ENCODE measurements at regions not wholly inside any gene's neighbourhood (a gene's known extent, or its start where the extent isn't known, plus 50 kb on each side); places are given as distances from the start of the nearest gene placed in this dataset.

DNA sequence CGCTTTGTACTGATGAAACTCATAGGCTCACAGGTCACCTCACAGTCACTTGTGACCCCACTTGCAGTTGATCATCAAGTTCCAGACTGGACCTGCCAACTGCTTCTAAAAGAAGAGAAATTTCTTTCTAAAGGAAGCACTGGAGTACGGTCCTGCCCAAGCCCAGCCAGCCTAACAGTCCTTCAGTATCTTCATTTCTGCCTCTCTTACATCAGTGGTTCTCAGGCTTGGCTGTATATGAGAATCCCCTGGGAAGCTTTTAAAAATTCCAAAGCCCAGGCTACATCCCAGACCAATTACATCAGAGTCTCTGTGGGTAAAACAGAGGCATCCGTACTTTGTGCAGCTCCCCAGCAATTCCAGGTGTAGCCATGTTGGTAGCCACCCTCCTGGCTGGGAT is 282.1 kb downstream of the NFIB start:
- TF ChIP-seq, protein P1, sequence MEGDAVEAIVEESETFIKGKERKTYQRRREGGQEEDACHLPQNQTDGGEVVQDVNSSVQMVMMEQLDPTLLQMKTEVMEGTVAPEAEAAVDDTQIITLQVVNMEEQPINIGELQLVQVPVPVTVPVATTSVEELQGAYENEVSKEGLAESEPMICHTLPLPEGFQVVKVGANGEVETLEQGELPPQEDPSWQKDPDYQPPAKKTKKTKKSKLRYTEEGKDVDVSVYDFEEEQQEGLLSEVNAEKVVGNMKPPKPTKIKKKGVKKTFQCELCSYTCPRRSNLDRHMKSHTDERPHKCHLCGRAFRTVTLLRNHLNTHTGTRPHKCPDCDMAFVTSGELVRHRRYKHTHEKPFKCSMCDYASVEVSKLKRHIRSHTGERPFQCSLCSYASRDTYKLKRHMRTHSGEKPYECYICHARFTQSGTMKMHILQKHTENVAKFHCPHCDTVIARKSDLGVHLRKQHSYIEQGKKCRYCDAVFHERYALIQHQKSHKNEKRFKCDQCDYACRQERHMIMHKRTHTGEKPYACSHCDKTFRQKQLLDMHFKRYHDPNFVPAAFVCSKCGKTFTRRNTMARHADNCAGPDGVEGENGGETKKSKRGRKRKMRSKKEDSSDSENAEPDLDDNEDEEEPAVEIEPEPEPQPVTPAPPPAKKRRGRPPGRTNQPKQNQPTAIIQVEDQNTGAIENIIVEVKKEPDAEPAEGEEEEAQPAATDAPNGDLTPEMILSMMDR (IDR thresholded peaks at IDR 0.05): no peak
- no peak overlapping the region for H3K4me3 Mint-ChIP-seq
- H3K4me1 Mint-ChIP-seq: no peaks in the 10 kb centered on the region
- Histone ChIP-seq H3K27me3 (ENCODE audit: control insufficient read depth, insufficient read depth, low read length) (no peaks in the 10 kb centered on the region), H3K36me3 (ENCODE audit: control insufficient read depth, insufficient read depth, low read length) (no peaks in the 10 kb centered on the region), H3K4me1 (ENCODE audit: control insufficient read depth, insufficient read depth, low read length) (no peaks in the 10 kb centered on the region), H3K27ac (ENCODE audit: low read length) (no peak overlapping the region), H3K4me3 (ENCODE audit: low read length) (no peak overlapping the region), H3K9me3 (ENCODE audit: control insufficient read depth, insufficient read depth, low read length) (no peaks in the 10 kb centered on the region)
- H3K36me3 Mint-ChIP-seq: no peaks in the 10 kb centered on the region
- intact Hi-C loops (cut with micrococcal nuclease): no loop called here
- no peak for DNase-seq
- WGBS (ENCODE audit: insufficient coverage): 89% methylated on average over 3 of the region's 3 CpGs
- no peak for ATAC-seq
- no peak overlapping the region for H3K27ac Mint-ChIP-seq
- H3K9me3 Mint-ChIP-seq: peaks cover 4 to 7% of the 10 kb centered on the region in 2 donors
- H3K27me3 Mint-ChIP-seq (ENCODE audit: low read depth in 2 of 2): no peaks in the 10 kb centered on the region

DNA sequence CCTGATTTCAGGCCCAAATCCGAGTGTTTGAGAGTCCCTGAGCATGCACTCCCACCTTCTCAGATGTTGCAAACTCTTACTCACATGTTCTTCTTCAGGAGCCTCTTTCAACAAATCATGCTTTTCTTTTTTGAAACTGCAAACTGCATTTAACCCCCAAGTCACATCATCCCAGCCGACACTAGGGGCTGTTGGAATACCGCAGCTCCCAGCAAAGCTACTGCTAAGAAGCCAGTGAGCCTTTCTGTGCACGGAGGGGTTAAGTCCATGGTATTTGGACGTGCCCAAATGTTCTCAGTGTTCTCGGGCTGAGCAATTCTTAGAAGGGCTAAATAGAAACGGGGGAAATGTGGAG is 282.9 kb downstream of the NFIB start:
- H3K9me3 ChIP-seq (ENCODE audit: control insufficient read depth, insufficient read depth, low read length): no peaks in the 10 kb centered on the region
- intact Hi-C loops (cut with micrococcal nuclease): no loop called here
- Mint-ChIP-seq H3K36me3 (no peaks in the 10 kb centered on the region), H3K4me3 (no peak overlapping the region), H3K27me3 (ENCODE audit: low read depth in 2 of 2) (no peaks in the 10 kb centered on the region), H3K27ac (no peak overlapping the region), H3K4me1 (no peaks in the 10 kb centered on the region), H3K9me3 (peaks cover 6 to 7% of the 10 kb centered on the region in 2 donors)
- no peaks in the 10 kb centered on the region for H3K36me3 ChIP-seq (ENCODE audit: control insufficient read depth, insufficient read depth, low read length)
- H3K4me1 ChIP-seq (ENCODE audit: control insufficient read depth, insufficient read depth, low read length): no peaks in the 10 kb centered on the region
- H3K4me3 ChIP-seq (ENCODE audit: low read length): no peak overlapping the region
- 83% methylated on average over 7 of the region's 7 CpGs for WGBS (ENCODE audit: insufficient coverage)
- no peak overlapping the region for H3K27ac ChIP-seq (ENCODE audit: low read length)
- DNase-seq (no peak), ATAC-seq (no peak)
- no peaks in the 10 kb centered on the region for H3K27me3 ChIP-seq (ENCODE audit: control insufficient read depth, insufficient read depth, low read length)
- TF ChIP-seq, protein P1 (IDR thresholded peaks at IDR 0.05): no peak

DNA sequence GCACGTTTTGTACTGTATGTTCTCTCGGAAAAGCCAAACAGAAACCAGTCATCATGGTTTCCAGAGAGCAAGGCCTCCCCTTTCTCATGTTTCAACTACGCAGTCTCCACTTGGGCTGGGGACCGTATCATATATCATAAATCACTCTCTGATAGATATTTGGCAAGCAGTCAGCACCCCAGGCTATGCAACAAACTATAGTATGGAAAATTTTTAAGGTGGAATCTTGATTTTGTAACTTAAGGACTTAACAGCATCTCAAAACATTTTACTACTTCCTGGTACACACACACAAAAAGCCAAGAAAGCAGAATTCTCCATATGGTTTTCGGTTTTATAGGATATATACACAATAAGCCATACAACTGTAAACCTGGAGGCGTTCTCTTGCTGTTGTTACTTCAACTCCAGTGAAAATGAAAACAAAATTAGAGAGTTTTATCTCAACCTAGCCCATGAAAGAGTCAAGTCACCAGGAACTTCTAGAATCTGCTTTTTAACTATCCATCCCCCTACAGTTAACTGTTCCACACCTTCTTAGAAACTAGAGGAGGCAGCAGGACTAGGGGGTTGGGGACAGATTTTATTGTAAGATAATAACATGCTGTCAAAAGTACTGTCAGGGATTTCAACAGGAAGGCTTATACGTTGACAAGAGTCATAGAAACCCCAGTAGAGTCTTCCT is 283.4 kb downstream of the NFIB start:
- H3K9me3 ChIP-seq (ENCODE audit: control insufficient read depth, insufficient read depth, low read length): no peaks in the 10 kb centered on the region
- no peaks in the 10 kb centered on the region for H3K4me1 Mint-ChIP-seq
- no peak overlapping the region for H3K27ac ChIP-seq (ENCODE audit: low read length)
- no peaks in the 10 kb centered on the region for H3K27me3 Mint-ChIP-seq (ENCODE audit: low read depth in 2 of 2)
- no peak for ATAC-seq
- no peaks in the 10 kb centered on the region for H3K36me3 Mint-ChIP-seq
- no peaks in the 10 kb centered on the region for H3K4me1 ChIP-seq (ENCODE audit: control insufficient read depth, insufficient read depth, low read length)
- no peak for DNase-seq
- intact Hi-C loops (cut with micrococcal nuclease): no loop called here
- no peak overlapping the region for H3K27ac Mint-ChIP-seq
- TF ChIP-seq, protein P1 (IDR thresholded peaks at IDR 0.05): no peak
- 74% methylated on average over 7 of the region's 7 CpGs for WGBS (ENCODE audit: insufficient coverage)
- no peaks in the 10 kb centered on the region for H3K36me3 ChIP-seq (ENCODE audit: control insufficient read depth, insufficient read depth, low read length)
- H3K4me3 Mint-ChIP-seq: no peak overlapping the region
- no peaks in the 10 kb centered on the region for H3K27me3 ChIP-seq (ENCODE audit: control insufficient read depth, insufficient read depth, low read length)
- peaks cover 8% of the 10 kb centered on the region in 2 donors for H3K9me3 Mint-ChIP-seq
- H3K4me3 ChIP-seq (ENCODE audit: low read length): no peak overlapping the region

DNA sequence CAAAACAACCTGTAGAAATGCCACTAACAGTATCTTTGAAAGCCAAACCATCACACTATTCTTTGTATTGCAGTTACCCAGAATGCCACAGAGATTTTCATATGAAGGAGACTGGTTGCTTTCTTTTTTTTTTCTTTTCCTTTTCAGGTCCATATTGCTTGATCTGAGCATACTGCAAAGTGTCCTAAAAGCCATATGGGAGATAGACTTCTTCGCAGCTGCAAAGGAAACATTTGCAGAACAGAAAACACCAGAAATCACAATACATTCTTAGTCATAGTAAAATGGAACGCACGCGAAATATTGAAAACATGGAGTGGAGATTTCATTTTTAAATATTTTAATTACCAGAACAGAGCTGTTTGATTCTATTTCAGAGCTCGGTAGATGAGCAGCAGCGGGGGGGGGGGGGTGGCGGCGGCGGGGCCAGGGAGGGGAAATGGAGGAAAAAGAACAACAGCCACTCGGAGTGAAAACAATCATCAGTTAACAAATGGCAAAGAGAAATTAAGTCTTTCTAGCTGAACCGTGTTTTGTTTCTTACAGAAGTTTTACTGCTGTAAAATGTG is 284.1 kb downstream of the NFIB start:
- no peak overlapping the region for H3K27ac ChIP-seq (ENCODE audit: low read length)
- Mint-ChIP-seq H3K4me1 (no peaks in the 10 kb centered on the region), H3K36me3 (no peaks in the 10 kb centered on the region), H3K27me3 (ENCODE audit: low read depth in 2 of 2) (no peaks in the 10 kb centered on the region), H3K4me3 (no peak overlapping the region), H3K27ac (no peak overlapping the region), H3K9me3 (peaks cover 5 to 7% of the 10 kb centered on the region in 2 donors)
- H3K4me1 ChIP-seq (ENCODE audit: control insufficient read depth, insufficient read depth, low read length): no peaks in the 10 kb centered on the region
- no peaks in the 10 kb centered on the region for H3K27me3 ChIP-seq (ENCODE audit: control insufficient read depth, insufficient read depth, low read length)
- H3K9me3 ChIP-seq (ENCODE audit: control insufficient read depth, insufficient read depth, low read length): no peaks in the 10 kb centered on the region
- TF ChIP-seq, protein P1 (IDR thresholded peaks at IDR 0.05): no peak
- H3K36me3 ChIP-seq (ENCODE audit: control insufficient read depth, insufficient read depth, low read length): no peaks in the 10 kb centered on the region
- DNase-seq (no peak), ATAC-seq (no peak)
- H3K4me3 ChIP-seq (ENCODE audit: low read length): no peak overlapping the region
- WGBS (ENCODE audit: insufficient coverage): 81% methylated on average over 2 of the region's 11 CpGs
- intact Hi-C loops (cut with micrococcal nuclease): no loop called here

Data from natural killer cell (primary cell).